T47D (cell line): ENCODE measurements at regions not wholly inside any gene's neighbourhood (a gene's known extent, or its start where the extent isn't known, plus 50 kb on each side); places are given as distances from the start of the nearest gene placed in this dataset.
"Not testable (repeated sequence)": the region's sequence is repeated elsewhere in the genome, so short reads cannot be mapped to it uniquely, and the experiment has no call there.

Experiments used
- DNase-seq, 2 experiments: peaks; one replicate each; pipeline versions ENCODE4 v3.0.0 to v3.0.0-alpha.2; 2011 to 2012; ENCODE audit warnings: low read depth in 1 of 2, low spot score in 1 of 2
- JUND ChIP-seq: IDR thresholded peaks from 2 replicates; pipeline ENCODE4 v1.6.1; 2012; ENCODE audit warnings: low read depth
- in situ Hi-C: cut with HindIII; loops from 2 replicates; pipeline ENCODE4 v1.10.0; 2016; ENCODE audit warnings: low sequenced_read_pairs, low pct_unique_long_range_greater_than_20kb

GRCh38 chr1:148333875-148334338, 149.2 kb downstream of the PPIAL4G start:
- no peak for TF ChIP-seq JUND
- in situ Hi-C loops, result no loop called here
- DNase-seq, result no peak

- no peak for TF ChIP-seq JUND
These were observed 154.2 kb downstream of the PPIAL4G start for GRCh38 chr1:148328884-148329283.

GRCh38 chr1:148325031-148325430, 158.1 kb downstream of the PPIAL4G start:
- in situ Hi-C loops, DNase-seq: not testable (repeated sequence)

More at GRCh38 chr1:148328884-148329283, 154.2 kb downstream of the PPIAL4G start:
- in situ Hi-C loops, result no loop called here
- DNase-seq, result no peak

GRCh38 chr1:148324465-148324864, 158.6 kb downstream of the PPIAL4G start:
- in situ Hi-C loops, DNase-seq: not testable (repeated sequence)

- in situ Hi-C loops, DNase-seq: not testable (repeated sequence)
These were observed 163.0 kb downstream of the PPIAL4G start for GRCh38 chr1:148320079-148320478.

GRCh38 chr1:148318904-148319242, 164.2 kb downstream of the PPIAL4G start:
- no peak for DNase-seq
- TF ChIP-seq JUND, result no peak
- in situ Hi-C loops, result no loop called here

- in situ Hi-C loops, result no loop called here
- no peak for TF ChIP-seq JUND
- DNase-seq, result no peak
These were observed 164.8 kb downstream of the PPIAL4G start for GRCh38 chr1:148318123-148318903.

GRCh38 chr1:148317288-148317985, 165.4 kb upstream of the NBPF11 start:
- in situ Hi-C loops, result no loop called here
- no peak for DNase-seq
- no peak for TF ChIP-seq JUND

- in situ Hi-C loops, result no loop called here
- DNase-seq, result no peak
- no peak for TF ChIP-seq JUND
These were observed 163.2 kb upstream of the NBPF11 start for GRCh38 chr1:148315071-148315811.

GRCh38 chr1:148310807-148311206, 158.7 kb upstream of the NBPF11 start:
- in situ Hi-C loops, result no loop called here
- DNase-seq, result no peak
- TF ChIP-seq JUND, result no peak

GRCh38 chr1:148309940-148310500, 157.9 kb upstream of the NBPF11 start:
- in situ Hi-C loops, result no loop called here
- DNase-seq, result no peak
- TF ChIP-seq JUND, result no peak

- no peak for DNase-seq
- TF ChIP-seq JUND, result no peak
- in situ Hi-C loops, result no loop called here
These were observed 156.9 kb upstream of the NBPF11 start for GRCh38 chr1:148308832-148309458.
